ENCODE measurements at regions not wholly inside any gene's neighbourhood (a gene's known extent, or its start where the extent isn't known, plus 50 kb on each side); places are given as distances from the start of the nearest gene placed in this dataset.

- Histone ChIP-seq H4K20me1 (ENCODE audit: insufficient read depth) (no peaks in the 10 kb centered on the region), H3K9me2 (ENCODE audit: insufficient read depth) (no peaks in the 10 kb centered on the region), H3K27me3 (replicated peaks; ENCODE audit: insufficient read depth) (no peaks in the 10 kb centered on the region), H3K4me2 (ENCODE audit: unreplicated experiment) (no peak overlapping the region), H2AFZ (no peak overlapping the region), H3K27ac (no peak overlapping the region), H3K79me2 (ENCODE audit: insufficient read depth) (no peaks in the 10 kb centered on the region), H3K4me3 (no peak overlapping the region), H3K36me3 (ENCODE audit: low read depth) (no peaks in the 10 kb centered on the region), H3F3A (ENCODE audit: insufficient read depth) (no peaks in the 10 kb centered on the region), H3K9me3 (ENCODE audit: low read depth) (no peaks in the 10 kb centered on the region), H3K4me1 (ENCODE audit: insufficient read depth) (no peaks in the 10 kb centered on the region), H3K9ac (no peak overlapping the region)
- WGBS, 2 experiments (ENCODE audit: low coverage in 1 of 2, low lambda C conversion rate in 2 of 2, missing lambda C conversion rate in 2 of 2), result 80 to 82% methylated on average over 15 of the region's 15 CpGs
- in situ Hi-C loops (cut with MboI), result no loop called here
- DNase-seq, result no peak
- TF ChIP-seq EZH2 (IDR thresholded peaks at IDR 0.05; ENCODE audit: insufficient read depth, poor library complexity, severe bottlenecking), result no peak
- no peak for TF ChIP-seq EZH2phosphoT487 (IDR thresholded peaks at IDR 0.05; ENCODE audit: insufficient read depth, low read depth)
Observed at GRCh38 chr6:14784596-14785492, 461.0 kb upstream of the JARID2 start.

GRCh38 chr6:14785493-14785790, 460.4 kb upstream of the JARID2 start:
- 80 to 87% methylated on average over 2 of the region's 2 CpGs for WGBS, 2 experiments (ENCODE audit: low coverage in 1 of 2, low lambda C conversion rate in 2 of 2, missing lambda C conversion rate in 2 of 2)

GRCh38 chr6:14786008-14786407, 459.9 kb upstream of the JARID2 start:
- Histone ChIP-seq H3K27me3 (replicated peaks; ENCODE audit: insufficient read depth) (no peaks in the 10 kb centered on the region), H3K4me1 (ENCODE audit: insufficient read depth) (no peaks in the 10 kb centered on the region), H3K9me3 (ENCODE audit: low read depth) (no peaks in the 10 kb centered on the region), H4K20me1 (ENCODE audit: insufficient read depth) (no peaks in the 10 kb centered on the region), H3K79me2 (ENCODE audit: insufficient read depth) (no peaks in the 10 kb centered on the region), H3K4me3 (no peak overlapping the region), H3F3A (ENCODE audit: insufficient read depth) (no peaks in the 10 kb centered on the region), H3K9ac (no peak overlapping the region), H2AFZ (no peak overlapping the region), H3K36me3 (ENCODE audit: low read depth) (no peaks in the 10 kb centered on the region), H3K9me2 (ENCODE audit: insufficient read depth) (no peaks in the 10 kb centered on the region), H3K4me2 (ENCODE audit: unreplicated experiment) (no peak overlapping the region), H3K27ac (no peak overlapping the region)
- WGBS, 2 experiments (ENCODE audit: low coverage in 1 of 2, low lambda C conversion rate in 2 of 2, missing lambda C conversion rate in 2 of 2), result 92 to 96% methylated on average over 3 of the region's 3 CpGs
- DNase-seq, result no peak
- TF ChIP-seq EZH2phosphoT487 (IDR thresholded peaks at IDR 0.05; ENCODE audit: insufficient read depth, low read depth), result no peak
- in situ Hi-C loops (cut with MboI), result no loop called here

More at GRCh38 chr6:14785493-14785790, 460.4 kb upstream of the JARID2 start:
- no peaks in the 10 kb centered on the region for H3K4me1 ChIP-seq (ENCODE audit: insufficient read depth)
- no peak overlapping the region for H3K4me2 ChIP-seq (ENCODE audit: unreplicated experiment)
- no peak for TF ChIP-seq EZH2 (IDR thresholded peaks at IDR 0.05; ENCODE audit: insufficient read depth, poor library complexity, severe bottlenecking)
- no peak for TF ChIP-seq EZH2phosphoT487 (IDR thresholded peaks at IDR 0.05; ENCODE audit: insufficient read depth, low read depth)
- no peak for DNase-seq
- H2AFZ ChIP-seq, result no peak overlapping the region
- no peaks in the 10 kb centered on the region for H4K20me1 ChIP-seq (ENCODE audit: insufficient read depth)
- no peaks in the 10 kb centered on the region for H3K36me3 ChIP-seq (ENCODE audit: low read depth)
- H3K79me2 ChIP-seq (ENCODE audit: insufficient read depth), result no peaks in the 10 kb centered on the region
- no peaks in the 10 kb centered on the region for H3F3A ChIP-seq (ENCODE audit: insufficient read depth)
- in situ Hi-C loops (cut with MboI), result no loop called here
- no peaks in the 10 kb centered on the region for H3K9me3 ChIP-seq (ENCODE audit: low read depth)
- no peaks in the 10 kb centered on the region for H3K27me3 ChIP-seq (replicated peaks; ENCODE audit: insufficient read depth)
- H3K9ac ChIP-seq, result no peak overlapping the region
- H3K4me3 ChIP-seq, result no peak overlapping the region
- H3K9me2 ChIP-seq (ENCODE audit: insufficient read depth), result no peaks in the 10 kb centered on the region
- no peak overlapping the region for H3K27ac ChIP-seq

- no peaks in the 10 kb centered on the region for H3K9me3 ChIP-seq (ENCODE audit: low read depth)
Observed at GRCh38 chr6:14786455-14786854, 459.4 kb upstream of the JARID2 start.

More at GRCh38 chr6:14786455-14786854, 459.4 kb upstream of the JARID2 start:
- Histone ChIP-seq H3F3A (ENCODE audit: insufficient read depth) (no peaks in the 10 kb centered on the region), H3K9ac (no peak overlapping the region), H3K4me1 (ENCODE audit: insufficient read depth) (no peaks in the 10 kb centered on the region), H3K4me2 (ENCODE audit: unreplicated experiment) (no peak overlapping the region), H3K27me3 (replicated peaks; ENCODE audit: insufficient read depth) (no peaks in the 10 kb centered on the region), H3K27ac (no peak overlapping the region), H3K4me3 (no peak overlapping the region), H3K79me2 (ENCODE audit: insufficient read depth) (no peaks in the 10 kb centered on the region), H2AFZ (no peak overlapping the region), H3K36me3 (ENCODE audit: low read depth) (no peaks in the 10 kb centered on the region), H4K20me1 (ENCODE audit: insufficient read depth) (no peaks in the 10 kb centered on the region), H3K9me2 (ENCODE audit: insufficient read depth) (no peaks in the 10 kb centered on the region)
- no peak for DNase-seq
- 78 to 81% methylated on average over 3 of the region's 3 CpGs for WGBS, 2 experiments (ENCODE audit: low coverage in 1 of 2, low lambda C conversion rate in 2 of 2, missing lambda C conversion rate in 2 of 2)
- in situ Hi-C loops (cut with MboI), result no loop called here
- no peak for TF ChIP-seq EZH2phosphoT487 (IDR thresholded peaks at IDR 0.05; ENCODE audit: insufficient read depth, low read depth)
- TF ChIP-seq EZH2 (IDR thresholded peaks at IDR 0.05; ENCODE audit: insufficient read depth, poor library complexity, severe bottlenecking), result no peak

Measured in GM23248 (cell line).